ENCODE measurements at regions not wholly inside any gene's neighbourhood (a gene's known extent, or its start where the extent isn't known, plus 50 kb on each side); places are given as distances from the start of the nearest gene placed in this dataset.
"Not testable (repeated sequence)": the region's sequence is repeated elsewhere in the genome, so short reads cannot be mapped to it uniquely, and the experiment has no call there.

DNA sequence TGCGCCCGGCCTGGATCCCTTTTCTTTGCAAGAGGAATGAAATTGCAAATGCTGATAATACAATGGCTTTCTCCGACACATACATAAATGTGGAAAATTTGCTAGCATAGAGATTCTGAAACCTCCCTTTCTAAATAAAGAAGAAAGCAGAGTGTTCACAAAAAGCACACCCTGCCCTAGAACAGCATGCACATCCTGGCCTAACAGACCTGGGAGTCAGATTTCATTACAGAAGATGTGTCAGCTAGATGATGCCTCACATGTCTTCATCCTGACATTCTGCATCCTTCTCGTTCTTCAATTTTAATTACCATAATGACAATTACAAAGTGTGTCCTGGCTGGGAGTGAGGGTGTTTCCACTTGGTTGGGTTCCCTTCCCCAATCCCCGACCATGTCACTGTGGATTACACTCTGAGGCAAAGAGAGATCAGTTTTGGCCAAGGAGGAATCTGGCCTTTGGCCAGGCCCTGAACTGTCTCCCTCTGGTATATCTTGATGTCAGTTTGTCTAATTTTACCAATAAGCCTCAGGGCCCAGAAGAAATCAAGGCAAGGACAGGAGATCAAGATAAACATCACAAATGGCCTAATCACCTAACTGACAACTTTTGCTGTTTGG is 104.9 kb upstream of the SPATA12 start:
- WGBS = 81% methylated on average over 5 of the region's 5 CpGs
- H3K9me3 ChIP-seq = no peaks in the 10 kb centered on the region
- no peak overlapping the region for H3K27ac ChIP-seq (replicated peaks in 1 of 4)
- no peak for DNase-seq (ENCODE audit: extremely low spot score)
- TF ChIP-seq EP300 (IDR thresholded peaks at IDR 0.05) = no peak
- TF ChIP-seq, protein P1, sequence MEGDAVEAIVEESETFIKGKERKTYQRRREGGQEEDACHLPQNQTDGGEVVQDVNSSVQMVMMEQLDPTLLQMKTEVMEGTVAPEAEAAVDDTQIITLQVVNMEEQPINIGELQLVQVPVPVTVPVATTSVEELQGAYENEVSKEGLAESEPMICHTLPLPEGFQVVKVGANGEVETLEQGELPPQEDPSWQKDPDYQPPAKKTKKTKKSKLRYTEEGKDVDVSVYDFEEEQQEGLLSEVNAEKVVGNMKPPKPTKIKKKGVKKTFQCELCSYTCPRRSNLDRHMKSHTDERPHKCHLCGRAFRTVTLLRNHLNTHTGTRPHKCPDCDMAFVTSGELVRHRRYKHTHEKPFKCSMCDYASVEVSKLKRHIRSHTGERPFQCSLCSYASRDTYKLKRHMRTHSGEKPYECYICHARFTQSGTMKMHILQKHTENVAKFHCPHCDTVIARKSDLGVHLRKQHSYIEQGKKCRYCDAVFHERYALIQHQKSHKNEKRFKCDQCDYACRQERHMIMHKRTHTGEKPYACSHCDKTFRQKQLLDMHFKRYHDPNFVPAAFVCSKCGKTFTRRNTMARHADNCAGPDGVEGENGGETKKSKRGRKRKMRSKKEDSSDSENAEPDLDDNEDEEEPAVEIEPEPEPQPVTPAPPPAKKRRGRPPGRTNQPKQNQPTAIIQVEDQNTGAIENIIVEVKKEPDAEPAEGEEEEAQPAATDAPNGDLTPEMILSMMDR (IDR thresholded peaks at IDR 0.05) = no peak
- TF ChIP-seq POLR2AphosphoS5 (IDR thresholded peaks at IDR 0.05) = no peak
- TF ChIP-seq POLR2A (IDR thresholded peaks at IDR 0.05; ENCODE audit: low read depth) = no peak
- peaks cover 0 to 4% (median 0%) of the 10 kb centered on the region in 4 donors for H3K36me3 ChIP-seq
- intact Hi-C loops (cut with DNase I) = no loop called here
- no peak overlapping the region for H3K4me3 ChIP-seq
- H3K27me3 ChIP-seq = no peaks in the 10 kb centered on the region
- peaks cover 0 to 3% (median 0%) of the 10 kb centered on the region in 4 donors for H3K4me1 ChIP-seq

DNA sequence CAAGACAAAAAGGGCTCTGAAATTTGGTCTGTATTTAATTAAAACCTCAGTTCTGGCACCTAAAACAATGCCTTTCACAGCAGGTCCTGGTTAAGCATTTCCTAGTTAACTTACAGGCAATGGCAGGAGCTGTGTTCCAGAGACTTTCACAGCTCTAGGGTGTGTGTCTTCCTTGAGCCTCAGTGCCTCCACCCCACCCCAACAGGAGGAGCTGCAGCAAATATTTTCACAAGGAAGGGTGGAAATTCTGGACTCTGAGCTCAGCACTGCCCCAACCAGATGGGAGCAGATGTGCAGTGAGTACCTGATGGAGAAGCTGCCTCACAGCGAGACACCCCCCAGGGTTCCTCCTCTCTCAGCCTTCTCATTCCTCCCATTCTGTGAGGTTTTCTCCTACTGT is 106.3 kb upstream of the SPATA12 start:
- no peak for DNase-seq (ENCODE audit: extremely low spot score)
- H3K27me3 ChIP-seq = no peaks in the 10 kb centered on the region
- no peak for TF ChIP-seq POLR2AphosphoS5 (IDR thresholded peaks at IDR 0.05)
- no peak for TF ChIP-seq POLR2A (IDR thresholded peaks at IDR 0.05; ENCODE audit: low read depth)
- TF ChIP-seq, protein P1 (IDR thresholded peaks at IDR 0.05) = no peak
- no peak for TF ChIP-seq EP300 (IDR thresholded peaks at IDR 0.05)
- 100% methylated on average over 1 of the region's 1 CpG for WGBS
- H3K9me3 ChIP-seq = no peaks in the 10 kb centered on the region
- no peak overlapping the region for H3K27ac ChIP-seq (replicated peaks in 1 of 4)
- H3K36me3 ChIP-seq = peaks cover 0 to 4% (median 0%) of the 10 kb centered on the region in 4 donors
- H3K4me1 ChIP-seq = peaks cover 0 to 3% (median 0%) of the 10 kb centered on the region in 4 donors
- no peak overlapping the region for H3K4me3 ChIP-seq
- intact Hi-C loops (cut with DNase I) = no loop called here

DNA sequence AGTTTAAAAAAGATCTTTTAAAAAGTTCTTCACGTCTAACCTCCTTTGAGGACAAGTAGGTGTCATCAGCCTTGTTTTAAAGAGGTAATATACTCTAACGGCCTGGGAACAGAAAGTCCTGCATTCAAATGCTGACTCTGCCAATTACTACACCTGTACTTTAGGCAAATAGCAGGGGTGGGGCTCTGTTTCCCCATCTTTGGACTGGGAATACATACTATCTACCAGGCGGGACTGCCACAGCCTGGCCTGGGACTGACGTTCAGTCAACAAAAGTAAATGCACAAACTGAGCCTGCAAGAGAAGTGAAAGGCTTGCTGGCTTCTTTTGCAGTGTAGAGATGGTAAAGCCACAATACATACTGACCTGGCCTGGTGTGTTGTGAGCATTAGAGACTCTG is 107.6 kb upstream of the SPATA12 start:
- peaks cover 0 to 3% (median 0%) of the 10 kb centered on the region in 4 donors for H3K4me1 ChIP-seq
- H3K27me3 ChIP-seq = no peaks in the 10 kb centered on the region
- intact Hi-C loops (cut with DNase I) = no loop called here
- no peak overlapping the region for H3K4me3 ChIP-seq
- DNase-seq (ENCODE audit: extremely low spot score) = no peak
- H3K36me3 ChIP-seq = peaks cover 0 to 4% (median 0%) of the 10 kb centered on the region in 4 donors
- no peaks in the 10 kb centered on the region for H3K9me3 ChIP-seq
- WGBS = 96% methylated on average over 4 of the region's 4 CpGs
- no peak for TF ChIP-seq POLR2A (IDR thresholded peaks at IDR 0.05; ENCODE audit: low read depth)
- TF ChIP-seq EP300 (IDR thresholded peaks at IDR 0.05) = no peak
- TF ChIP-seq POLR2AphosphoS5 (IDR thresholded peaks at IDR 0.05) = no peak
- TF ChIP-seq, protein P1 (IDR thresholded peaks at IDR 0.05) = no peak
- no peak overlapping the region for H3K27ac ChIP-seq (replicated peaks in 1 of 4)

DNA sequence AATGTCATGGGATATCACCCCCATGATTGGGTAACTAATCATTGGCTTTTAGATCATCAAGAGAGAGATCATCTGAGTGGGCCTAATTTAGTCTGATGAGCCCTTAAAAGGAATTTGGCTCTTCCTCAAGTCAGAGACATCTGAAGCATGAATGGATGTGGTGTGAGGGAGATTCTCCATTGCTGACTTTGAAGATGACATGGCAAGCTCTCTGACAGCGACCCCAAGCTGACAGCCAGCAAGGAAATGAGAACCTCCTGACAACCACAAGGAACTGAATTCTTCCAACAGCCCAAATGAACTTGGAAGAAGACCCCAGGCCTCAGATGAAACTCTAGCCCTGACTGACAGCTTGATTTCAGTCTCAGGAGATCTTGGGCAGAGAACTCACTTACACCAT is 108.4 kb upstream of the SPATA12 start:
- no peak overlapping the region for H3K4me3 ChIP-seq
- H3K4me1 ChIP-seq = peaks cover 0 to 3% (median 0%) of the 10 kb centered on the region in 4 donors
- TF ChIP-seq POLR2AphosphoS5 (IDR thresholded peaks at IDR 0.05) (no peak), POLR2A (IDR thresholded peaks at IDR 0.05; ENCODE audit: low read depth) (no peak), EP300 (IDR thresholded peaks at IDR 0.05) (no peak)
- no peaks in the 10 kb centered on the region for H3K27me3 ChIP-seq
- no peak overlapping the region for H3K27ac ChIP-seq (replicated peaks in 1 of 4)
- H3K36me3 ChIP-seq = no peaks in the 10 kb centered on the region
- 73% methylated on average over 1 of the region's 1 CpG for WGBS
- no peak for DNase-seq (ENCODE audit: extremely low spot score)
- H3K9me3 ChIP-seq = no peaks in the 10 kb centered on the region
- intact Hi-C loops (cut with DNase I) = no loop called here

- 75% methylated on average over 1 of the region's 1 CpG for WGBS
- Histone ChIP-seq H3K9me3 (peaks cover 0 to 2% (median 0%) of the 10 kb centered on the region in 4 donors), H3K27ac (replicated peaks in 1 of 4) (no peak overlapping the region), H3K4me1 (peaks cover 0 to 3% (median 0%) of the 10 kb centered on the region in 4 donors), H3K4me3 (no peak overlapping the region), H3K27me3 (no peaks in the 10 kb centered on the region), H3K36me3 (no peaks in the 10 kb centered on the region)
- TF ChIP-seq EP300 (IDR thresholded peaks at IDR 0.05) = no peak
- no peak for TF ChIP-seq POLR2A (IDR thresholded peaks at IDR 0.05; ENCODE audit: low read depth)
- TF ChIP-seq, protein P1 (IDR thresholded peaks at IDR 0.05) = no peak
- no peak for TF ChIP-seq POLR2AphosphoS5 (IDR thresholded peaks at IDR 0.05)
- DNase-seq (ENCODE audit: extremely low spot score) = no peak
- intact Hi-C loops (cut with DNase I) = no loop called here
Measured at GRCh38 chr3:56951366-56951765, 109.1 kb upstream of the SPATA12 start.

DNA sequence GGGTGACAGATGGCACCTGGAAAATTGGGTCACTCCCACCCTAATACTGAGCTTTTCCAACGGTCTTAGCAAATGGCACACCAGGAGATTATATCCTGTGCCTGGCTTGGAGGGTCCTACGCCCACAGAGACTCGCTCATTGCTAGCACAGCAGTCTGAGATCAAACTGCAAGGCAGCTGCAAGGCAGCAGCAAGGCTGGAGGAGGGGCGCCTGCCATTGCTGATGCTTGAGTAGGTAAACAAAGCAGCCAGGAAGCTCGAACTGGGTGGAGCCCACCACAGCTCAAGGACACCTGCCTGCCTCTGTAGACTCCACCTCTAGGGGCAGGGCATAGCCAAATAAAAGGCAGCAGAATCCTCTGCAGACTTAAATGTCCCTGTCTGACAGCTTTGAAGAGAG is 115.1 kb upstream of the SPATA12 start:
- H3K27ac ChIP-seq (replicated peaks in 1 of 4); H3K4me1 ChIP-seq; H3K27me3 ChIP-seq; DNase-seq (ENCODE audit: extremely low spot score); H3K36me3 ChIP-seq; intact Hi-C loops (cut with DNase I); H3K4me3 ChIP-seq: not testable (repeated sequence)
- peaks cover 0 to 14% (median 9%) of the 10 kb centered on the region in 4 donors for H3K9me3 ChIP-seq
- WGBS = 86% methylated on average over 5 of the region's 5 CpGs
